GM19240 (cell line): ENCODE measurements at regions not wholly inside any gene's neighbourhood (a gene's known extent, or its start where the extent isn't known, plus 50 kb on each side); places are given as distances from the start of the nearest gene placed in this dataset.
"Not testable (repeated sequence)": the region's sequence is repeated elsewhere in the genome, so short reads cannot be mapped to it uniquely, and the experiment has no call there.

Experiments
- DNase-seq: peaks from one replicate; pipeline ENCODE4 v3.0.0; 2011; ENCODE audit warnings: low spot score; ENCODE audit not compliant: insufficient read length

GRCh38 chr12:131413471-131413870 lies 297.4 kb upstream of the SFSWAP start:
- DNase-seq = no peak

GRCh38 chr12:131414155-131414922 lies 296.6 kb upstream of the SFSWAP start:
- not testable (repeated sequence) for DNase-seq

GRCh38 chr12:131415781-131416180 lies 295.1 kb upstream of the SFSWAP start:
- DNase-seq = no peak

GRCh38 chr12:131418121-131418520 lies 292.8 kb upstream of the SFSWAP start:
- no peak for DNase-seq

- DNase-seq = no peak
Observed at GRCh38 chr12:131418884-131419283, 292.0 kb upstream of the SFSWAP start.

- DNase-seq = no peak
Observed at GRCh38 chr12:131420867-131421447, 289.9 kb upstream of the SFSWAP start.

- DNase-seq = no peak
Observed at GRCh38 chr12:131421509-131422186, 289.2 kb upstream of the SFSWAP start.

- no peak for DNase-seq
Observed at GRCh38 chr12:131422187-131422520, 288.7 kb upstream of the SFSWAP start.

GRCh38 chr12:131422744-131423143 lies 288.1 kb upstream of the SFSWAP start:
- DNase-seq = no peak

GRCh38 chr12:131424270-131424669 lies 286.6 kb upstream of the SFSWAP start:
- DNase-seq = no peak

GRCh38 chr12:131425112-131426075 lies 285.5 kb upstream of the SFSWAP start:
- DNase-seq = no peak

GRCh38 chr12:131428091-131428685 lies 282.7 kb upstream of the SFSWAP start:
- no peak for DNase-seq

- DNase-seq = not testable (repeated sequence)
Observed at GRCh38 chr12:131429221-131429620, 281.7 kb upstream of the SFSWAP start.

- DNase-seq = not testable (repeated sequence)
Observed at GRCh38 chr12:131429697-131430096, 281.2 kb upstream of the SFSWAP start.

GRCh38 chr12:131430158-131430742 lies 280.6 kb upstream of the SFSWAP start:
- no peak for DNase-seq

- DNase-seq = not testable (repeated sequence)
Observed at GRCh38 chr12:131431126-131431655, 279.7 kb upstream of the SFSWAP start.

- no peak for DNase-seq
Observed at GRCh38 chr12:131432532-131433260, 278.2 kb upstream of the SFSWAP start.

- DNase-seq = no peak
Observed at GRCh38 chr12:131434208-131435125, 276.4 kb upstream of the SFSWAP start.
